ENCODE measurements at regions not wholly inside any gene's neighbourhood (a gene's known extent, or its start where the extent isn't known, plus 50 kb on each side); places are given as distances from the start of the nearest gene placed in this dataset.
"Not testable (repeated sequence)": the region's sequence is repeated elsewhere in the genome, so short reads cannot be mapped to it uniquely, and the experiment has no call there.

GRCh38 chr9:41633726-41634125 lies 444.6 kb upstream of the ZNG1F start:
- WGBS (ENCODE audit: insufficient coverage, insufficient read length), result no CpG with 5 or more reads among the region's 3 CpGs
- H3K4me3 ChIP-seq (ENCODE audit: low read length); H3K4me1 ChIP-seq (ENCODE audit: control insufficient read depth, insufficient read depth, low read length); H3K27ac ChIP-seq (ENCODE audit: low read length); DNase-seq (ENCODE audit: low read depth, low spot score); H3K36me3 ChIP-seq (ENCODE audit: control insufficient read depth, insufficient read depth, low read length); H3K27me3 ChIP-seq (ENCODE audit: control insufficient read depth, insufficient read depth, low read length); H3K9me3 ChIP-seq (ENCODE audit: control insufficient read depth, insufficient read depth, low read length): not testable (repeated sequence)

DNA sequence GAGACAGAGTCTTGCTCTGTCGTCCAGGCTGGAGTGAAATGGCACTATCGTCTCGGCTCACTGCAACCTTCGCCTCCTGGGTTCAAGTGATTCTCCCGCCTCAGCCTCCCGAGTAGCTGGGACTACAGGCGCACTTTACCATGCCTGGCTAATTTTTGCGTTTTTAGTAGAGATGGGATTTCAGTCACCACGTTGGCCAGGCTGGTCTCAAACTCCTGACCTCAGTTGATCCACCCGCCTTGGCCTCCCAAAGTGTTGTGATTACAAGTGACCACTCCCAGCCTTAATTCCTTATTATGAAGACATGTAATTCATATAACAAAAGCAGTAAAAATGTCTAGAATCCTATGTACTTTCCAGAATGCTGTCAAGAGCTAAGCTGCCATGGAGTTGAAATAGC lies 434.5 kb upstream of the ZNG1F start:
- not testable (repeated sequence) for H3K27ac ChIP-seq (ENCODE audit: low read length); H3K4me3 ChIP-seq (ENCODE audit: low read length); H3K4me1 ChIP-seq (ENCODE audit: control insufficient read depth, insufficient read depth, low read length); H3K9me3 ChIP-seq (ENCODE audit: control insufficient read depth, insufficient read depth, low read length); DNase-seq (ENCODE audit: low read depth, low spot score); H3K36me3 ChIP-seq (ENCODE audit: control insufficient read depth, insufficient read depth, low read length); H3K27me3 ChIP-seq (ENCODE audit: control insufficient read depth, insufficient read depth, low read length)
- no CpG with 5 or more reads among the region's 10 CpGs for WGBS (ENCODE audit: insufficient coverage, insufficient read length)

- H3K36me3 ChIP-seq (ENCODE audit: control insufficient read depth, insufficient read depth, low read length); H3K27me3 ChIP-seq (ENCODE audit: control insufficient read depth, insufficient read depth, low read length); H3K4me1 ChIP-seq (ENCODE audit: control insufficient read depth, insufficient read depth, low read length); DNase-seq (ENCODE audit: low read depth, low spot score); H3K27ac ChIP-seq (ENCODE audit: low read length); H3K9me3 ChIP-seq (ENCODE audit: control insufficient read depth, insufficient read depth, low read length); H3K4me3 ChIP-seq (ENCODE audit: low read length): not testable (repeated sequence)
- no CpG with 5 or more reads among the region's 2 CpGs for WGBS (ENCODE audit: insufficient coverage, insufficient read length)
These were observed 430.1 kb upstream of the ZNG1F start for GRCh38 chr9:41619254-41619653.

DNA sequence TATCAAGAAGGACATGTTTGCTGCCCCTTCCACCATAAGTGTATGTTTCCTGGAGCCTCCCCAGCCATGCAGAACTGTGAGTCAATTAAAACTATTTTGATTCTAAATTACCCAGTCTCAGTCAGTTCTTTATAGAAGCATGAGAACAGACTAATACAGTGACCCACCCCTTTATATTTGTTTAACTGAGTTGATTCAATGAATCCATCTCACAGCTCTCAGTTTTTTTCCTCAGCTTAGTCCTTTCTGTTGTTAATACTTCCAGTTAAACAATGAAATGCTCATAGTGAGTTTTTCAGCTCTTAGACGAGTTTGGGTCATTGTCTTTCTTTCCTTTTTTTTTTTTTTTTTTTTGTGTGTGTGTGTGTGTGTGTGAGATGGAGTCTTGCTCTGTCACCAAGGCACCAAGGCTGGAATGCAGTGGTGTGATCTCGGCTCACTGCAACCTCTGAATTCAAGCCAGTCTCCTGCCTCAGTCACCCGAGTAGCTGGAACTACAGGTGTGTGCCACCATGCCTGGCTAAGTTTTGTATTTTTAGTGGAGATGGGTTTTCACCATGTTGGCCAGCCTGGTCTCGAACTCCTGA lies 417.9 kb upstream of the ZNG1F start:
- not testable (repeated sequence) for H3K4me3 ChIP-seq (ENCODE audit: low read length); H3K27ac ChIP-seq (ENCODE audit: low read length); H3K4me1 ChIP-seq (ENCODE audit: control insufficient read depth, insufficient read depth, low read length); DNase-seq (ENCODE audit: low read depth, low spot score); H3K9me3 ChIP-seq (ENCODE audit: control insufficient read depth, insufficient read depth, low read length); H3K36me3 ChIP-seq (ENCODE audit: control insufficient read depth, insufficient read depth, low read length); H3K27me3 ChIP-seq (ENCODE audit: control insufficient read depth, insufficient read depth, low read length)
- WGBS (ENCODE audit: insufficient coverage, insufficient read length), result no CpG with 5 or more reads among the region's 4 CpGs

GRCh38 chr9:41565572-41565971 lies 376.5 kb upstream of the ZNG1F start:
- DNase-seq (ENCODE audit: low read depth, low spot score); H3K9me3 ChIP-seq (ENCODE audit: control insufficient read depth, insufficient read depth, low read length); H3K27ac ChIP-seq (ENCODE audit: low read length); H3K4me3 ChIP-seq (ENCODE audit: low read length); H3K36me3 ChIP-seq (ENCODE audit: control insufficient read depth, insufficient read depth, low read length); H3K27me3 ChIP-seq (ENCODE audit: control insufficient read depth, insufficient read depth, low read length); H3K4me1 ChIP-seq (ENCODE audit: control insufficient read depth, insufficient read depth, low read length): not testable (repeated sequence)
- WGBS (ENCODE audit: insufficient coverage, insufficient read length), result no CpG with 5 or more reads among the region's 1 CpG

All from iPS DF 6.9 (cell line).